Iris pigment epithelial cell (primary cell): ENCODE measurements at regions not wholly inside any gene's neighbourhood (a gene's known extent, or its start where the extent isn't known, plus 50 kb on each side); places are given as distances from the start of the nearest gene placed in this dataset.
"Not testable (repeated sequence)": the region's sequence is repeated elsewhere in the genome, so short reads cannot be mapped to it uniquely, and the experiment has no call there.

Experiments used
- DNase-seq: peaks from one replicate; pipeline ENCODE4 v3.0.0-alpha.2; 2011; ENCODE audit warnings: low read depth

GRCh38 chr9:85077146-85077545, 407.6 kb downstream of the NTRK2 start:
- not testable (repeated sequence) for DNase-seq
